Fibroblast of lung (primary cell): ENCODE measurements at regions not wholly inside any gene's neighbourhood (a gene's known extent, or its start where the extent isn't known, plus 50 kb on each side); places are given as distances from the start of the nearest gene placed in this dataset.

Source experiments
- EZH2 ChIP-seq: IDR thresholded peaks from 2 replicates; pipeline ENCODE4 v1.5.1; 2012; ENCODE audit warnings: low read length, control low read depth, mild to moderate bottlenecking; ENCODE audit errors: missing control alignments
- TF ChIP-seq, protein P1 (sequence below), 2 donors: IDR thresholded peaks in 1 of 2; conservative IDR thresholded peaks in 1 of 2; 1 replicate in 1 of 2; 2 replicates in 1 of 2; pipeline ENCODE4 v1.5.1; 2011 to 2012; ENCODE audit warnings: low read length in 2 of 2, control low read depth in 1 of 2, inconsistent platforms in 1 of 2, low read depth in 1 of 2, mild to moderate bottlenecking in 1 of 2

DNA sequence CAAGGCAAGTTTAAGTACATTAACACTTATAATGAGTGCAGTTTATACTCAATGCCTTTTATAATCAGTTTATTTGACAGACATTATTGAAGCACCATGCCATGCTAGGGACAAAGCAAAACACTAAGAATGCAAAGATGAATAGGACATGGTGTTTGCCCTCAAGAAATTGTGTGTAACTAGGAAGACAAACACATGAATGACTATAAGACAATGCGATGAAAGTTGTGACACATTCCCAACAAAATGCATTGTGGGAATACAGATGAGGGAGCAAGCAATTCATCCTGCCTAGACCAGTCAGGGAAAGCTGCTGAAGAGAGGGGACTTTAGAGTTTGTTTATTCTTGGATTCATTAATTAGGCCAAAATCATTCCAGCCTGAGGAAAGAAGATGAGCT, 133.8 kb upstream of the TRPC6 start:
- TF ChIP-seq, protein P1, sequence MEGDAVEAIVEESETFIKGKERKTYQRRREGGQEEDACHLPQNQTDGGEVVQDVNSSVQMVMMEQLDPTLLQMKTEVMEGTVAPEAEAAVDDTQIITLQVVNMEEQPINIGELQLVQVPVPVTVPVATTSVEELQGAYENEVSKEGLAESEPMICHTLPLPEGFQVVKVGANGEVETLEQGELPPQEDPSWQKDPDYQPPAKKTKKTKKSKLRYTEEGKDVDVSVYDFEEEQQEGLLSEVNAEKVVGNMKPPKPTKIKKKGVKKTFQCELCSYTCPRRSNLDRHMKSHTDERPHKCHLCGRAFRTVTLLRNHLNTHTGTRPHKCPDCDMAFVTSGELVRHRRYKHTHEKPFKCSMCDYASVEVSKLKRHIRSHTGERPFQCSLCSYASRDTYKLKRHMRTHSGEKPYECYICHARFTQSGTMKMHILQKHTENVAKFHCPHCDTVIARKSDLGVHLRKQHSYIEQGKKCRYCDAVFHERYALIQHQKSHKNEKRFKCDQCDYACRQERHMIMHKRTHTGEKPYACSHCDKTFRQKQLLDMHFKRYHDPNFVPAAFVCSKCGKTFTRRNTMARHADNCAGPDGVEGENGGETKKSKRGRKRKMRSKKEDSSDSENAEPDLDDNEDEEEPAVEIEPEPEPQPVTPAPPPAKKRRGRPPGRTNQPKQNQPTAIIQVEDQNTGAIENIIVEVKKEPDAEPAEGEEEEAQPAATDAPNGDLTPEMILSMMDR (conservative IDR thresholded peaks at IDR 0.05 in 1 of 2, IDR thresholded peaks at IDR 0.05 in 1 of 2; ENCODE audit: low read depth in 1 of 2, low read length in 2 of 2): no peak
- TF ChIP-seq EZH2: no peak
